IPS-NIHi11 (cell line): ENCODE measurements at regions not wholly inside any gene's neighbourhood (a gene's known extent, or its start where the extent isn't known, plus 50 kb on each side); places are given as distances from the start of the nearest gene placed in this dataset.
A peak's percentile ranks its signal among the peaks of the same experiment; 100 is the strongest.
"Not testable (repeated sequence)": the region's sequence is repeated elsewhere in the genome, so short reads cannot be mapped to it uniquely, and the experiment has no call there.

Experiments
- DNase-seq: peaks from one replicate; pipeline ENCODE4 v3.0.0; 2012; ENCODE audit warnings: mixed read lengths, low spot score

- peak; percentile 30 for DNase-seq
Observed at GRCh38 chr3:144636833-144637232, 665.2 kb downstream of the DIPK2A start.

- no peak for DNase-seq
Observed at GRCh38 chr3:144638009-144638408, 666.4 kb downstream of the DIPK2A start.

- DNase-seq: no peak
Observed at GRCh38 chr3:144643771-144644198, 672.2 kb downstream of the DIPK2A start.

GRCh38 chr3:144645300-144645699, 673.7 kb downstream of the DIPK2A start:
- no peak for DNase-seq

GRCh38 chr3:144650380-144650779, 678.8 kb downstream of the DIPK2A start:
- no peak for DNase-seq

GRCh38 chr3:144652573-144652972, 681.0 kb downstream of the DIPK2A start:
- DNase-seq: no peak

- DNase-seq: no peak
Observed at GRCh38 chr3:144655423-144655822, 683.8 kb downstream of the DIPK2A start.

GRCh38 chr3:144660186-144660585, 688.6 kb downstream of the DIPK2A start:
- DNase-seq: no peak

- DNase-seq: no peak
Observed at GRCh38 chr3:144662729-144663128, 691.1 kb downstream of the DIPK2A start.

GRCh38 chr3:144663456-144664436, 692.1 kb downstream of the DIPK2A start:
- no peak for DNase-seq

- no peak for DNase-seq
Observed at GRCh38 chr3:144665567-144666053, 694.0 kb downstream of the DIPK2A start.

GRCh38 chr3:144670571-144670970, 698.9 kb downstream of the DIPK2A start:
- DNase-seq: no peak

GRCh38 chr3:144677103-144677502, 705.5 kb downstream of the DIPK2A start:
- no peak for DNase-seq

GRCh38 chr3:144683065-144683464, 711.4 kb downstream of the DIPK2A start:
- DNase-seq: no peak

GRCh38 chr3:144687862-144688261, 716.2 kb downstream of the DIPK2A start:
- no peak for DNase-seq

- DNase-seq: no peak
Observed at GRCh38 chr3:144692488-144692887, 720.9 kb downstream of the DIPK2A start.

- DNase-seq: no peak
Observed at GRCh38 chr3:144708437-144708836, 736.8 kb downstream of the DIPK2A start.

- DNase-seq: no peak
Observed at GRCh38 chr3:144737281-144737680, 765.7 kb downstream of the DIPK2A start.

GRCh38 chr3:144743225-144743668, 771.6 kb downstream of the DIPK2A start:
- DNase-seq: no peak

- no peak for DNase-seq
Observed at GRCh38 chr3:144744473-144744872, 772.9 kb downstream of the DIPK2A start.

GRCh38 chr3:144746631-144747030, 775.0 kb downstream of the DIPK2A start:
- DNase-seq: no peak

- not testable (repeated sequence) for DNase-seq
Observed at GRCh38 chr3:144749536-144750253, 778.1 kb downstream of the DIPK2A start.
